ENCODE measurements at regions not wholly inside any gene's neighbourhood (a gene's known extent, or its start where the extent isn't known, plus 50 kb on each side); places are given as distances from the start of the nearest gene placed in this dataset.
"Not testable (repeated sequence)": the region's sequence is repeated elsewhere in the genome, so short reads cannot be mapped to it uniquely, and the experiment has no call there.

- H2AFZ ChIP-seq (ENCODE audit: low read depth, low read length, poor library complexity, severe bottlenecking); H3K79me2 ChIP-seq (ENCODE audit: insufficient read depth, low read length); intact Hi-C loops (cut with micrococcal nuclease); H3K27ac ChIP-seq (ENCODE audit: low read depth, low read length); H3K4me3 ChIP-seq (replicated peaks in 1 of 2; ENCODE audit: low read depth in 1 of 2, low read length in 2 of 2); H3K27me3 ChIP-seq (ENCODE audit: insufficient read depth, low read length); DNase-seq (ENCODE audit: low read depth, low spot score); BruUV-seq (replicated peaks); H3K4me1 ChIP-seq (ENCODE audit: control insufficient read depth in 1 of 2, insufficient read depth in 2 of 2, low read length in 2 of 2); H3K9me2 ChIP-seq (ENCODE audit: insufficient read depth); H3K9ac ChIP-seq (ENCODE audit: low read length); RAD21 ChIA-PET (ENCODE audit: low non-redundant PET in 1 of 2, low total read pairs in 2 of 2, uncharacterized antibody in 2 of 2, unreplicated experiment in 2 of 2); H3K9me3 ChIP-seq (ENCODE audit: control insufficient read depth in 1 of 2, insufficient read depth in 1 of 2, low read depth in 1 of 2, low read length in 2 of 2); POLR2A ChIA-PET; CTCF ChIA-PET; H4K20me1 ChIP-seq (ENCODE audit: insufficient read depth); H3K36me3 ChIP-seq (ENCODE audit: control insufficient read depth in 1 of 2, insufficient read depth in 2 of 2, low read length in 2 of 2); H3K4me2 ChIP-seq (ENCODE audit: low read length); ATAC-seq: not testable (repeated sequence)
Measured at GRCh38 chr7:29696402-29696801, 109.9 kb upstream of the WIPF3 start.

- H3K4me2 ChIP-seq (ENCODE audit: low read length); H3K4me3 ChIP-seq (replicated peaks in 1 of 2; ENCODE audit: low read depth in 1 of 2, low read length in 2 of 2); H3K4me1 ChIP-seq (ENCODE audit: control insufficient read depth in 1 of 2, insufficient read depth in 2 of 2, low read length in 2 of 2); H4K20me1 ChIP-seq (ENCODE audit: insufficient read depth); RAD21 ChIA-PET (ENCODE audit: low non-redundant PET in 1 of 2, low total read pairs in 2 of 2, uncharacterized antibody in 2 of 2, unreplicated experiment in 2 of 2); H3K36me3 ChIP-seq (ENCODE audit: control insufficient read depth in 1 of 2, insufficient read depth in 2 of 2, low read length in 2 of 2); H3K27me3 ChIP-seq (ENCODE audit: insufficient read depth, low read length); H3K9ac ChIP-seq (ENCODE audit: low read length); intact Hi-C loops (cut with micrococcal nuclease); DNase-seq (ENCODE audit: low read depth, low spot score); CTCF ChIA-PET; BruUV-seq (replicated peaks); H3K9me2 ChIP-seq (ENCODE audit: insufficient read depth); POLR2A ChIA-PET; H2AFZ ChIP-seq (ENCODE audit: low read depth, low read length, poor library complexity, severe bottlenecking); H3K9me3 ChIP-seq (ENCODE audit: control insufficient read depth in 1 of 2, insufficient read depth in 1 of 2, low read depth in 1 of 2, low read length in 2 of 2); H3K27ac ChIP-seq (ENCODE audit: low read depth, low read length); ATAC-seq; H3K79me2 ChIP-seq (ENCODE audit: insufficient read depth, low read length): not testable (repeated sequence)
Measured at GRCh38 chr7:29699723-29700122, 106.6 kb upstream of the WIPF3 start.

DNA sequence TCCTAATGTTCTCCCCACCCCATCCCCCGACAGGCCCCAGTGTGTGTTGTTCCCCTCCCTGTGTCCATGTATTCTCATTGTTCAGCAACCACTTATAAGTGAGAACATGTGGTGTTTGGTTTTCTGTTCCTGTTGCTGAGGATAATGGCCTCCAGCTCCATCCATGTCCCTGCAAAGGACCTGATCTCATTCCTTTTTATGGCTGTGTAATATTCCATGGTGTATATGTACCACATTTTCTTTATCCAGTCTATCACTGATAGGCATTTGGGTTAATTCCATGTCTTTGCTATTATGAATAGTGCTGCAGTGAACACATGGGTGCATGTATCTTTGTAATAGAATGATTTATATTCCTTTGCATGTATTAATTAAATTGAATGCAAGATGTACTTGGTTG lies 104.8 kb upstream of the WIPF3 start:
- intact Hi-C loops (cut with micrococcal nuclease); H3K4me1 ChIP-seq (ENCODE audit: control insufficient read depth in 1 of 2, insufficient read depth in 2 of 2, low read length in 2 of 2); H2AFZ ChIP-seq (ENCODE audit: low read depth, low read length, poor library complexity, severe bottlenecking); H3K79me2 ChIP-seq (ENCODE audit: insufficient read depth, low read length); H3K9me3 ChIP-seq (ENCODE audit: control insufficient read depth in 1 of 2, insufficient read depth in 1 of 2, low read depth in 1 of 2, low read length in 2 of 2); H3K36me3 ChIP-seq (ENCODE audit: control insufficient read depth in 1 of 2, insufficient read depth in 2 of 2, low read length in 2 of 2); H3K4me2 ChIP-seq (ENCODE audit: low read length); H3K9ac ChIP-seq (ENCODE audit: low read length); H3K4me3 ChIP-seq (replicated peaks in 1 of 2; ENCODE audit: low read depth in 1 of 2, low read length in 2 of 2); ATAC-seq; H3K27me3 ChIP-seq (ENCODE audit: insufficient read depth, low read length); DNase-seq (ENCODE audit: low read depth, low spot score); POLR2A ChIA-PET; CTCF ChIA-PET; H3K9me2 ChIP-seq (ENCODE audit: insufficient read depth); RAD21 ChIA-PET (ENCODE audit: low non-redundant PET in 1 of 2, low total read pairs in 2 of 2, uncharacterized antibody in 2 of 2, unreplicated experiment in 2 of 2); H3K27ac ChIP-seq (ENCODE audit: low read depth, low read length); H4K20me1 ChIP-seq (ENCODE audit: insufficient read depth); BruUV-seq (replicated peaks): not testable (repeated sequence)

DNA sequence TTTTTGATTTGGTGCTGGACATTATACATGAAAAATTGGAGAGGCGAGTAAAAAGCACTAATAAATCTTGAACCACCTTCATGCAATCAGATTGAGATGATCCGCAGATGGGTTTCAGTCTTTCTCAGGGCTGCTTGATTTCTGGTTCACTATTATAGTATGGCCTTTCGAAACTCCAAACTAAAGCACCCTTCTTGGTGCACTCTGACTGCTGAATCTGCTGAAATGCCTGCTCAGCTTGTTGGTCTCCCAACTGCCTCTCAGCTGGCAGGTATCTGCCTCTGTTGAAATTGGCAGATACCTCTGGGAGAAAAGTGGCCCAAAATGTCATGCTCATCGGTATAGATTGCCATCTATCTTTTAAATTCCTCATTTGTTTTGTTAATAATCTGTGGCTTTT lies 102.5 kb upstream of the WIPF3 start:
- H3K9me2 ChIP-seq (ENCODE audit: insufficient read depth); intact Hi-C loops (cut with micrococcal nuclease); H3K4me1 ChIP-seq (ENCODE audit: control insufficient read depth in 1 of 2, insufficient read depth in 2 of 2, low read length in 2 of 2); BruUV-seq (replicated peaks); H3K27me3 ChIP-seq (ENCODE audit: insufficient read depth, low read length); H3K79me2 ChIP-seq (ENCODE audit: insufficient read depth, low read length); ATAC-seq; H3K4me2 ChIP-seq (ENCODE audit: low read length); DNase-seq (ENCODE audit: low read depth, low spot score); H3K27ac ChIP-seq (ENCODE audit: low read depth, low read length); H3K9me3 ChIP-seq (ENCODE audit: control insufficient read depth in 1 of 2, insufficient read depth in 1 of 2, low read depth in 1 of 2, low read length in 2 of 2); H3K4me3 ChIP-seq (replicated peaks in 1 of 2; ENCODE audit: low read depth in 1 of 2, low read length in 2 of 2); CTCF ChIA-PET; POLR2A ChIA-PET; RAD21 ChIA-PET (ENCODE audit: low non-redundant PET in 1 of 2, low total read pairs in 2 of 2, uncharacterized antibody in 2 of 2, unreplicated experiment in 2 of 2); H2AFZ ChIP-seq (ENCODE audit: low read depth, low read length, poor library complexity, severe bottlenecking); H3K9ac ChIP-seq (ENCODE audit: low read length); H4K20me1 ChIP-seq (ENCODE audit: insufficient read depth); H3K36me3 ChIP-seq (ENCODE audit: control insufficient read depth in 1 of 2, insufficient read depth in 2 of 2, low read length in 2 of 2): not testable (repeated sequence)

DNA sequence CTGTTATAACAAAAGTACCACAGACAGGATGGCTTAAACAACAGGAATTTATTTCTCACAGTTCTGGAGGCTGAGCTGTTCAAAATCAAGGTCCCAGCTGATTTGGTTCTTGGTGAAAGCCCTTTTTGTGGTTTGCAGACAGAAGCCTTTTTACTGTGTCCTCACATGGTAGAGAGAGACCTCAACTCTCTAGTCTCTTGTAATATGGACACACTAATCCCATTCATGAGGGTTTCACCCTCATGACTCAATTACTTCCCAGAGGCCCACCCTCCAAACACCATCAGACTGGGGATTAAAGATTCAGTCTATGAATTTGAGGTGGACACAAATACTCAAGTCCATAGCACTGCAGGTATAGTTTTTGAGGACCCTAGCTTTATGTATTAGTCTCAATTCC lies 97.3 kb upstream of the WIPF3 start:
- DNase-seq (ENCODE audit: low read depth, low spot score); intact Hi-C loops (cut with micrococcal nuclease); CTCF ChIA-PET; H4K20me1 ChIP-seq (ENCODE audit: insufficient read depth); BruUV-seq (replicated peaks); POLR2A ChIA-PET; H2AFZ ChIP-seq (ENCODE audit: low read depth, low read length, poor library complexity, severe bottlenecking); H3K27me3 ChIP-seq (ENCODE audit: insufficient read depth, low read length); H3K9me2 ChIP-seq (ENCODE audit: insufficient read depth); RAD21 ChIA-PET (ENCODE audit: low non-redundant PET in 1 of 2, low total read pairs in 2 of 2, uncharacterized antibody in 2 of 2, unreplicated experiment in 2 of 2); H3K27ac ChIP-seq (ENCODE audit: low read depth, low read length); H3K4me1 ChIP-seq (ENCODE audit: control insufficient read depth in 1 of 2, insufficient read depth in 2 of 2, low read length in 2 of 2); H3K9ac ChIP-seq (ENCODE audit: low read length); H3K4me3 ChIP-seq (replicated peaks in 1 of 2; ENCODE audit: low read depth in 1 of 2, low read length in 2 of 2); H3K4me2 ChIP-seq (ENCODE audit: low read length); H3K9me3 ChIP-seq (ENCODE audit: control insufficient read depth in 1 of 2, insufficient read depth in 1 of 2, low read depth in 1 of 2, low read length in 2 of 2); H3K36me3 ChIP-seq (ENCODE audit: control insufficient read depth in 1 of 2, insufficient read depth in 2 of 2, low read length in 2 of 2); H3K79me2 ChIP-seq (ENCODE audit: insufficient read depth, low read length); ATAC-seq: not testable (repeated sequence)
